GM13976 (cell line): ENCODE measurements at regions not wholly inside any gene's neighbourhood (a gene's known extent, or its start where the extent isn't known, plus 50 kb on each side); places are given as distances from the start of the nearest gene placed in this dataset.
"Not testable (repeated sequence)": the region's sequence is repeated elsewhere in the genome, so short reads cannot be mapped to it uniquely, and the experiment has no call there.

Experiments
- DNase-seq: peaks from one replicate; pipeline ENCODE4 v3.0.0; 2012; ENCODE audit warnings: low spot score
- CTCF ChIP-seq: IDR thresholded peaks from 2 replicates; pipeline ENCODE4 v1.5.1; 2012; ENCODE audit warnings: borderline replicate concordance, mild to moderate bottlenecking; ENCODE audit not compliant: insufficient read depth; ENCODE audit errors: extremely low read depth, missing control alignments, control extremely low read depth
- in situ Hi-C: fragments of 300-500 bp; cut with MboI; formaldehyde crosslinking; loops from one replicate; pipeline ENCODE4 v1.12.0; 2022; ENCODE audit warnings: low sequenced_read_pairs, mixed read lengths, inconsistent platforms; ENCODE audit not compliant: unreplicated experiment

DNA sequence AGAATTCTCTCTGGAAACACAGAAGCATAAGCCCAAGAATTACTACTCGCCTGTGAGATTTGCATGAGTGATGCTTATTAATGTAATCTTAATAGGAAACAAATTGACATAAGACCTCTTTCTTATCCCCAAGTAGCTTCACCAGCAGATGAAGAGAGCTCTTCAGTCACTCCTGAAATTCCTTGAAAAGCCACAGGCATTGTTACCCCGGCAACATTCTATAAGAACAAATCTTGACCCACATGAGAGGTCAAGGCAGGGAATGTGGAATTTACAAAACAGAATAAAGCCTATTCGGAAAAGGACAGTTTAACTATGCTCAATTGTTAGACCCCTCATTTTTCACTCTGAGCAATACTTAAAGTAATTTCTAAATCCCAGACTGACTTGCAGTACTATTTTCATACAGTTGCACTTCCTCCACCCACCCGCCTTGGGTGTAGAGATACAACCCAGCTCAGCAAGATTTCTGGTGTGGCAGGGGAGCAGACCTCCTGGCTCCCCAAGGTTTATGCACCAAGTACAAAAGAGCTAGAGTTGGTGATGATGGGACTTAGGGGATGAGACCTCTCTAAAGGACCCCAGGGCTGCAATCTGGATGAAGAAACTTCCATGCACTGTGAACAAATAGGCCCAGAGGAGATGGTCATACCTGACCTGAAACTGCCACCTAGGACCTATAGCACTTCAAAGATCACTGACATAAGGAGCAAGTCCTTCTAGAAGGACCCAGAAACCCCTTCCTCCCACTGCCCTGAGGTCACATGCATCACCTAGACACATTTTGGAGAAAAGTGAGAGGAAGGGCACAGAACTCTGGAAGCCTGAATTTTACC is 242.1 kb downstream of the ZNF608 start:
- TF ChIP-seq CTCF: no peak
- in situ Hi-C loops: no loop called here
- peak; percentile 38 for DNase-seq

- no peak for TF ChIP-seq CTCF
- DNase-seq: no peak
- in situ Hi-C loops: no loop called here
These were observed 243.9 kb downstream of the ZNF608 start for GRCh38 chr5:124502551-124502950.

DNA sequence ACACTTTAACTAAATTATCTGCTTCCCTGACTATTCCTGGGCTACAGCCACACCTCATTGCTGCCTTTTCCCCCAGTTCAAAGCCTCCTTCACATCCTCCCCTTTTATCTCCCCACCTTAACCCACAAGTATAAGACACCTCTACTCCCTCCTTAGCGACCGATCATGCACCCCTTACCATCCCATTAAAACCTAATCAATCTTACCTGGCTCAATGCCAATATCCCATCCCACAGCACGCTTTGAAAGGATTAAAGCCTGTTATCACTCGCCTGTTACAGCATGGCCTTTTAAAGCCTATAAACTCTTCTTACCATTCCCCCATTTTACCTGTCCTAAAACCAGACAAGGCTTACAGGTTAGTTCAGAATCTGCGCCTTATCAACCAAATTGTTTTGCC is 246.6 kb downstream of the ZNF608 start:
- DNase-seq, in situ Hi-C loops: not testable (repeated sequence)

DNA sequence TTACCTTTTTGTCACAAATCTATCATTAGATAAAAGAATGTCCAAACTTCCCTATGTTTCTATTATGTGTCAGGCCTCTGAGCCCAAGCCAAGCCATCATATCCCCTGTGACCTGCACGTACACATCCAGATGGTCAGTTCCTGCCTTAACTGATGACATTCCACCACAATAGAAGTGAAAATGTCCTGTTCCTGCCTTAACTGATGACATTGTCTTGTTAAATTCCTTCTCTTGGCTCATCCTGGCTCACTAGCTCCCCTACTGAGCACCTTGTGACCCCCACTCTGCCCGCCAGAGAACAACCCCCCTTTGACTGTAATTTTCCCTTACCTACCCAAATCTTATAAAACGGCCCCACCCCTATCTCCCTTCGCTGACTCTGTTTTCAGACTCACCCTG is 249.5 kb downstream of the ZNF608 start:
- DNase-seq, in situ Hi-C loops: not testable (repeated sequence)

DNA sequence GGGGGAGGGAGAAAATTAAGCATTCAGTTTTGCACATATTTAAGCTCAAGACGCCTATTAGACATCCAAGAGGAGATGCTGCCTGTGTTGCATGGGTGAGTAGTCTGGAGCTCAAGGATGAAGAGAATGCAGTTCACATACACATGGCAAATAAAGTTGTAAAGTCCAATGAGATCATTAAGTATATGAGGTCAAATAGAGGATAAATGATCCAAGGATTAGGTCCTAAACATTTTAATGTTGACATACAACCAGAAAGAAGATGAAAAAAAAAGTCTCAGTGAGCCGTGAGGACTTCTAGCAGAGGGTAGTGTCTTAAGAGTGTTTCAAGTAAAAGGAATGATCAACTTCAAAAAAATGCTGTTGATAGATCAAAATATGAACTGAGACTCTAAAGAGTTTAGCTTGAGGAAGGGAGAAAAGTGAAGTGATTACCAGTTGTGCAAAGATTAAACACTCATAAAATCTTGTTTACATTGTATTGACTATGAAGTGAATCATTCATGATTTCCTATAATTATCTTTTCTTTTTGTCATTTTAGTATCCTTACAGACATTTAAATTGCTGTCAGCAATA is 251.8 kb downstream of the ZNF608 start:
- in situ Hi-C loops: no loop called here
- TF ChIP-seq CTCF: no peak
- DNase-seq: no peak

DNA sequence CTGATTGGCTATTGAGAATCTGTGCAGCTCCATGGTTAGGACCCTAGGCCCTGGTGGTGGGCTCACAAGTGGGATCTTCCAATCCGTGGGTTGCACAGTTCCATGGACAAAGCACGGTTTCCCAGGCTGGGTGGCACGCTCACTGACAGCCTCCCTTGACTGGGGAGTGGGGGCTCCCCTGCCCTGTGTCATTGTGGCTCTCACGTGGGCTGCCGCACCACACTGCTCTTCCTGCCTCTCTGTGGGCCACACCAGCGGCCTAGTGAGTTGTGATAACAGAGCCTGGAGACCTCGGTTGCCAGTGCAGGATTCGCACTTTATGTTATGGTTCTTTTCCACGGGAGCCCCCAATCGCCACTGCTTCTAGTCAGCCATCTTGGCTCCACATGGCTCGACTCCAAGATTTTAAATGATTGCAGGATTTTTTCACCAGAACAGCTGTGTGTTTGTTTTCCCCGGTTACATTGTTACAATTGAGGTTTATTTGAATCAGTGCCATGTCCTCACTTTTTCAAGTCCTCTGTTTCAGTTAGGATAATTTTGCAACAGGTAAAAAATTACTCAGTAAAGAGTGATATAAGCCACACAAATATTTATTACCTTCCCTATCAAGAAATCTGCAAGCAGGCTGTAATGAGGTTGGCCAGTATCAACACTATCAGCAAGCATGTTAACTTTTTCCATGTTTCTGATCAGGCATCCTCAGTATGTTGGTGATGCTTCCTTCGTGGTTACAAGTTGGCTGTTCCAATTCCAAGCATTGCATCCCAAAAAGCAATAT is 253.8 kb downstream of the ZNF608 start:
- DNase-seq: no peak
- TF ChIP-seq CTCF: no peak
- in situ Hi-C loops: no loop called here

GRCh38 chr5:124490315-124490714 is 256.1 kb downstream of the ZNF608 start:
- DNase-seq, in situ Hi-C loops: not testable (repeated sequence)

GRCh38 chr5:124481419-124481818 is 265.0 kb downstream of the ZNF608 start:
- TF ChIP-seq CTCF: no peak
- in situ Hi-C loops: no loop called here

More at GRCh38 chr5:124481419-124481818, 265.0 kb downstream of the ZNF608 start:
- no peak for DNase-seq
